GM18505 (cell line): ENCODE measurements at regions not wholly inside any gene's neighbourhood (a gene's known extent, or its start where the extent isn't known, plus 50 kb on each side); places are given as distances from the start of the nearest gene placed in this dataset.

ENCODE experiments used
- ATAC-seq: cut with Tn5 transposase; IDR thresholded peaks from one replicate; pipeline ENCODE4 v1.9.1; 2021; ENCODE audit not compliant: unreplicated experiment
- POLR2A ChIP-seq: IDR thresholded peaks from 4 replicates; pipeline ENCODE4 v1.6.1; 2011; ENCODE audit warnings: borderline replicate concordance; ENCODE audit not compliant: insufficient read depth, insufficient read length; ENCODE audit errors: extremely low read depth

DNA sequence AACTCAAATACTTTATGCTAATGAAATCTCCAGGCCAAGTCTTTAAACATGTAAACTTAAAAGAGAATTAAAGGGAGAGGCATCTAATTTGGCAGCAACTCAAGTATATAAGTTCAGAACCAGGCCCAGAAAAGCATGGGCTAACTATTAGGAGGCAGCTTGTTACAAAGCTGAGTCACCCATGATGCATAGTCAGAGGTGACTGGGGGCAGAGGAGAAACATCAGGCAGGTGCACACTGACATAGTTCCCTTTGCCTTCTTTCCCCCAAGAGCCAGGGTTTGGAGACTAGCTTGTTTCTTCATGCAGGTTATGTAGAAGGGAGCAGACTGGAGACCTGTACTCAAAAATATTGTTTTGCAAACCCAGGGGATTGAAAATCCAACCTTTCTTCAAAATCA is 619.0 kb downstream of the SOX6 start:
- ATAC-seq = no peak

GRCh38 chr11:15738931-15739330 is 617.4 kb downstream of the SOX6 start:
- ATAC-seq = no peak
- TF ChIP-seq POLR2A = no peak

More for the DNA sequence above, 619.0 kb downstream of the SOX6 start:
- TF ChIP-seq POLR2A = no peak

DNA sequence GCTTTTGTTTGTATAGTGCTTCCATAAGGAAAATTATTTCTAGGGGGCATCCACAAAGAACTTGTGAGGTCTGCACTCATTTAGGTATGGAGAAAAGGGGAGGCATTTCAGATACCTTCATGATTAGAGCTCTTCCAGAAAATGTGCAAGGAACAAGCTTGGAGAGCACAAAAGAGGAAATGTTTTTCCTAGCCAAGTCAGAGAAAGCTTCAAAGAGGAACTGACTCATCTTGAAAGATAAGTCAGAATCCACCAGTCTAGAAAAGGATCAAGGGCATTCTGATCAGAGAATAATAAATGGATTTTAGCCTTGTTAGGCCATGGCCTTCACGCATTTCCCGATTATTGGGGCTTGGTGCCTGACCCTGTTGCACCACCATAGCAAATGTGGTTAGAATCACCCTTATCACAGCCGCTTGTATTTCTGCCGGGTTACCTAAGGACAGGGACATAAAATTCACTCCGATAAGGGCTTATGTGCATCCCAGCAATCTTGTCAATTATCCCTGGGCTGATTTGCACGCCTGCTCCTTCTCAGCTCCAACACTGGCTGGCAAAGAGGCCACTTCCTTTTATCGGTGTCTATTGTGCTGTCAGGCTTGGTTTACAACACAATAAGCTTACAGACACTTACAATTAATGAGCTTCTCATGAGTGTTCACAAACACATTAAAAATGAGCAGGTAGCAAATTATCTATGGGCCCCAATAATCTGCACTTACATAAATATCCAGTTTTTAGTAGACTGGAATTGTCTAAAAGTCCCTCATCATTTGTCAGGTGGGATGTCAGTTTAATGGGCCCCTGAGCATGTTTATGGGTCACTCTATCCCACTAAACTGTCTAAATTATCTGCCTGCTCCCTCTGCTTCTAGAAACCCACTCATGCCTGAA is 613.5 kb downstream of the SOX6 start:
- no peak for TF ChIP-seq POLR2A
- ATAC-seq = no peak

- ATAC-seq = no peak
- no peak for TF ChIP-seq POLR2A
Observed at GRCh38 chr11:15744693-15745092, 611.7 kb downstream of the SOX6 start.

GRCh38 chr11:15745266-15745665 is 611.1 kb downstream of the SOX6 start:
- no peak for ATAC-seq
- TF ChIP-seq POLR2A = no peak

- ATAC-seq = no peak
- TF ChIP-seq POLR2A = no peak
Observed at GRCh38 chr11:15747671-15748070, 608.7 kb downstream of the SOX6 start.

GRCh38 chr11:15748132-15748531 is 608.2 kb downstream of the SOX6 start:
- no peak for ATAC-seq
- no peak for TF ChIP-seq POLR2A

DNA sequence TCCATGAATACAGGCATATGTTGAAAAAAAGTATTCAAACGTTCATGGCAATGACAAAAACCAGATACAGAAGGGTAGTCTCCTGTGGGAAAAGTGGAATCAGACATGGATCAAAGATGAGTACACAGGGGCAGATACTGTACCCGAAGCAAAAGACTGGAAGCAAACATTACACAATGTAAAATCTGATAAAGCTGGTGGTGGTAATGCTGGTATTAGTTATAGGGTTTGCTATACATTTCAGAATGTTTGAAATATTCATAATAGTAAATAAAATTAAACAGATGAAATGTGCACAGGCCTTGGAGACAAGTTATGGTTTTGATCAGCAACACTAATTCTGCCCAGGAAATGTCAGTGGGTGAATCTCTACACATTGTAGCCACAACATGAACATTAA is 607.6 kb downstream of the SOX6 start:
- ATAC-seq = no peak
- no peak for TF ChIP-seq POLR2A

DNA sequence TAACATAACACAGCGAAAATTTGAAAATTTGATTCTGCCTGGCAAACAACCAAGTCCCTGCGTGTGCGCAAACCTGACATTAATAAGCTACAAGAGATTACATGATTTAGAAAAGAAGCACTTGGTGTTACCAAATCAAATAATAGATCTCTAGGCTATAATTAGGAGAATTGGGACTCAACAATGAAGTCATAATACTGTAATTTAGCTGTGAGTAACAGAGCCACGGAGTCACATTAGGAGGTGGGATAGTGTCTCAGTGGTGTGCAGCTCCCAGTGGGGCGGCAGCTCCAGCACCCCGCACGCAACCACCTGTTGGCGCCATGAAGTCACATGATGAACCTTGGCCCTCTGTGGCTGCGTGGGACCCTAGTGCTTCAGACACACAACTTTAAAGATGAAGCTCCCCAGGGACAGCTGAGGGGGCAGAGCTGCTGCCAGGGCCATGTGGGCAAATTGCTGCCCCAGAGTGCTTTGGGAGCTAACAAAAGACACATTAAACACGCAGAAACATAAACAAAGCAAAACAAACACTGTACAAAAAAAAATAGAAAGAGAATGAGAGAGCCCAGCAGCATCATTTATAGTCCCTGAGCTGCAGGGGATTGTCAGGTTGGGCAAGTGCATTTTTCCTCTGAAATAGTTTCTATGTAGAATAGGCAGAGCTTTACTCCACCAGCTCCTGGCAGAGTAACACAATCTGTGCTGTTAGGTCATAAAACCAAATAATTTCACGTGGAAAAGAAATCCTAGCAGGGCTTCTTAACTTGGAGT is 605.6 kb downstream of the SOX6 start:
- no peak for TF ChIP-seq POLR2A
- ATAC-seq = no peak

- no peak for TF ChIP-seq POLR2A
- no peak for ATAC-seq
Observed at GRCh38 chr11:15754221-15754620, 602.1 kb downstream of the SOX6 start.

- no peak for TF ChIP-seq POLR2A
- ATAC-seq = no peak
Observed at GRCh38 chr11:15757048-15757698, 599.2 kb downstream of the SOX6 start.

GRCh38 chr11:15758857-15759465 is 597.4 kb downstream of the SOX6 start:
- no peak for TF ChIP-seq POLR2A
- ATAC-seq = no peak

DNA sequence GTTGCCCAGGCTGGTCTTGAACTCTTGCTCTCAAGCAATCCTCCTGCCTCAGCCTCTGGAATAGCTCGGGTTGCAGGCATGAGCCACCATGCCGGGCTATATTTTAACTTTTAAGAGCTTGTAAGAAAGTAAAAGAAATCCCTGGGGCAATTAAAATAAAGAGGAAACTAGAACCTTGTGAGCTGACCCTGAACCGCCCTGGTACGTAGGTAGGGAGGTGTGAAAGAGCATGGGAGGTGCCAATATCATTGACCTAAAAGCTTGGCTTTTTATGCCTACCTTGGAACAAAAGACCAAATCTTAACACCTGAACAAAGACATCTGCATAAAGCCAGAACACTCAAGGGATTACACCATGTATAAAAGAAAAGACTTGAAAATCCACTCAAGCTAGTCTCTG is 595.1 kb downstream of the SOX6 start:
- ATAC-seq = no peak
- no peak for TF ChIP-seq POLR2A

DNA sequence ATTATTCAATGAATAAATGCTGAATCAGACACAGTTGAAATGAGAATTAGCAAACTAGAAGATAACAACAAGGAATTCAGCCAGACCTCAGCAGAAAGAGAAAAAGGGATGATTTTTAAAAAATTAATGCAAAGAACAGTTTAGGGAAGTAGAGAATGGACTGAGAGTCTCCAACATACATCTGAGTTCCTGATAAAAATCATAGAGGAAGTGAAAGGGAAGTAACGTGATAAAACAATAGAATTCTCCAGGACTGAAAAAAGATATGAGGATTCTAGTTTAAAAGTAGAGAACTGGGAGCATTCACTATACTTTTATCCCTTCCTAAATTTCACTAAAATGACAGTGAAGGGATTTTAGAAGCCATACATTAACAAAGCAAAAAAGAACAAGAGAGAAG is 592.0 kb downstream of the SOX6 start:
- ATAC-seq = no peak
- no peak for TF ChIP-seq POLR2A

- TF ChIP-seq POLR2A = no peak
- ATAC-seq = no peak
Observed at GRCh38 chr11:15764948-15765347, 591.4 kb downstream of the SOX6 start.
